T-helper 1 cell treated with Interleukin-12 subunit alpha and Interleukin-12 subunit beta and Interleukin-4 antibody, amounts not matched to agents 30 ng/mL and 1 ng/mL, for 36 hours (primary cell): ENCODE measurements at regions not wholly inside any gene's neighbourhood (a gene's known extent, or its start where the extent isn't known, plus 50 kb on each side); places are given as distances from the start of the nearest gene placed in this dataset.
"Not testable (repeated sequence)": the region's sequence is repeated elsewhere in the genome, so short reads cannot be mapped to it uniquely, and the experiment has no call there.

Experiments
- intact Hi-C: fragments of 100-400 bp; cut with micrococcal nuclease; formaldehyde crosslinking; loops from one replicate; pipeline ENCODE4 v1.15.1; 2024

- intact Hi-C loops: not testable (repeated sequence)
These were observed 52.3 kb upstream of the MAN1A2 start for GRCh38 chr1:117314951-117315350.

GRCh38 chr1:117313555-117313954, 53.7 kb upstream of the MAN1A2 start:
- intact Hi-C loops: no loop called here

- intact Hi-C loops: loop anchor here (1.0 kb wide), 1 partner anchor 447 kb away; no protein-coding TSS in a partner anchor
These were observed 54.7 kb upstream of the MAN1A2 start for GRCh38 chr1:117312453-117313138.

- intact Hi-C loops: no loop called here
These were observed 58.8 kb upstream of the MAN1A2 start for GRCh38 chr1:117308311-117308916.

- intact Hi-C loops: no loop called here
These were observed 65.3 kb upstream of the MAN1A2 start for GRCh38 chr1:117301901-117302300.

GRCh38 chr1:117300183-117300582, 67.1 kb upstream of the MAN1A2 start:
- intact Hi-C loops: not testable (repeated sequence)

- intact Hi-C loops: no loop called here
These were observed 72.2 kb upstream of the MAN1A2 start for GRCh38 chr1:117295001-117295400.

- intact Hi-C loops: no loop called here
These were observed 76.4 kb upstream of the MAN1A2 start for GRCh38 chr1:117290890-117291289.

GRCh38 chr1:117289316-117289870, 77.9 kb upstream of the MAN1A2 start:
- intact Hi-C loops: no loop called here

GRCh38 chr1:117286562-117286961, 75.8 kb upstream of the VTCN1 start:
- intact Hi-C loops: no loop called here

GRCh38 chr1:117286145-117286544, 75.4 kb upstream of the VTCN1 start:
- intact Hi-C loops: no loop called here

- intact Hi-C loops: loop anchor here (5.0 kb wide), 1 partner anchor 217 kb away; no protein-coding TSS in a partner anchor
These were observed 73.9 kb upstream of the VTCN1 start for GRCh38 chr1:117284399-117285215.

GRCh38 chr1:117278531-117278930, 67.8 kb upstream of the VTCN1 start:
- intact Hi-C loops: no loop called here

- intact Hi-C loops: no loop called here
These were observed 64.3 kb upstream of the VTCN1 start for GRCh38 chr1:117275055-117275454.

GRCh38 chr1:117271959-117272358, 61.2 kb upstream of the VTCN1 start:
- intact Hi-C loops: no loop called here

GRCh38 chr1:117271129-117271528, 60.4 kb upstream of the VTCN1 start:
- intact Hi-C loops: no loop called here

- intact Hi-C loops: no loop called here
These were observed 60.0 kb upstream of the VTCN1 start for GRCh38 chr1:117270679-117271078.

GRCh38 chr1:117268535-117269455, 58.1 kb upstream of the VTCN1 start:
- intact Hi-C loops: no loop called here

GRCh38 chr1:117267232-117267774, 56.6 kb upstream of the VTCN1 start:
- intact Hi-C loops: no loop called here

- intact Hi-C loops: no loop called here
These were observed 52.2 kb upstream of the VTCN1 start for GRCh38 chr1:117262976-117263375.

GRCh38 chr1:117261424-117261785, 50.7 kb upstream of the VTCN1 start:
- intact Hi-C loops: no loop called here
